ENCODE measurements at regions not wholly inside any gene's neighbourhood (a gene's known extent, or its start where the extent isn't known, plus 50 kb on each side); places are given as distances from the start of the nearest gene placed in this dataset.

GRCh38 chr14:54258382-54258781 lies 138.4 kb upstream of the CDKN3 start:
- no peak for TF ChIP-seq CTCF (IDR thresholded peaks at IDR 0.05)
- no peak for TF ChIP-seq POLR2AphosphoS5 (IDR thresholded peaks at IDR 0.05)
